GM23338 (cell line): ENCODE measurements at regions not wholly inside any gene's neighbourhood (a gene's known extent, or its start where the extent isn't known, plus 50 kb on each side); places are given as distances from the start of the nearest gene placed in this dataset.
A peak's percentile ranks its signal among the peaks of the same experiment; 100 is the strongest.

Source experiments
- ATAC-seq: fragments of 200-7000 bp; cut with Tn5 transposase; 3 replicates; pipeline ENCODE4 v1.9.1; 2020
- DNase-seq: peaks from one replicate; pipeline ENCODE4 v3.0.0-alpha.2; 2015; ENCODE audit warnings: low spot score
- H2AFZ ChIP-seq: fragments of 200-600 bp; sonication (generic); 2 replicates; pipeline ENCODE4 v1.8.0; 2016; ENCODE audit warnings: antibody characterized with exemption, mild to moderate bottlenecking, moderate library complexity
- H3F3A ChIP-seq: fragments of 200-600 bp; sonication (generic); replicated peaks from 2 replicates; pipeline ENCODE4 v1.8.0; 2017; ENCODE audit warnings: antibody characterized with exemption, mixed run types, low read depth
- H3K27ac ChIP-seq: fragments of 200-600 bp; sonication (generic); 2 replicates; pipeline ENCODE4 v1.6.1; 2016; ENCODE audit warnings: low read depth
- H3K27me3 ChIP-seq: fragments of 200-600 bp; sonication (generic); 2 replicates; pipeline ENCODE4 v1.8.0; 2016; ENCODE audit warnings: mild to moderate bottlenecking, mixed run types, moderate library complexity; ENCODE audit not compliant: insufficient read depth
- H3K36me3 ChIP-seq: fragments of 200-600 bp; sonication (generic); 2 replicates; pipeline ENCODE4 v1.8.0; 2016; ENCODE audit warnings: mild to moderate bottlenecking; ENCODE audit not compliant: insufficient read depth
- H3K4me1 ChIP-seq: fragments of 200-600 bp; sonication (generic); 2 replicates; pipeline ENCODE4 v1.8.0; 2016; ENCODE audit warnings: mild to moderate bottlenecking, moderate library complexity; ENCODE audit not compliant: insufficient read depth
- H3K4me2 ChIP-seq: fragments of 200-600 bp; sonication (generic); 2 replicates; pipeline ENCODE4 v1.7.1; 2017; ENCODE audit warnings: mixed run types
- H3K4me3 ChIP-seq: fragments of 200-600 bp; sonication (generic); 2 replicates; pipeline ENCODE4 v1.6.1; 2016; ENCODE audit warnings: mixed run types
- H3K79me2 ChIP-seq: fragments of 200-600 bp; sonication (generic); replicated peaks from 2 replicates; pipeline ENCODE4 v1.8.0; 2017; ENCODE audit warnings: mild to moderate bottlenecking; ENCODE audit not compliant: insufficient read depth
- H3K9me2 ChIP-seq: fragments of 200-600 bp; sonication (generic); 2 replicates; pipeline ENCODE4 v1.8.0; 2017; ENCODE audit not compliant: insufficient read depth
- H4K20me1 ChIP-seq: fragments of 200-600 bp; sonication (generic); replicated peaks from 2 replicates; pipeline ENCODE4 v1.8.0; 2017; ENCODE audit warnings: mild to moderate bottlenecking; ENCODE audit not compliant: insufficient read depth
- H3K27ac Mint-ChIP-seq: 2 replicates; pipeline ENCODE4 v1.8.0; 2020; ENCODE audit warnings: inconsistent platforms, mild to moderate bottlenecking, moderate library complexity, mixed read lengths
- H3K27me3 Mint-ChIP-seq: 3 replicates; pipeline ENCODE4 v1.8.0; 2022; ENCODE audit warnings: low read depth, mild to moderate bottlenecking, moderate library complexity, mixed read lengths, inconsistent platforms; ENCODE audit not compliant: insufficient read depth, poor library complexity
- H3K36me3 Mint-ChIP-seq: 3 replicates; pipeline ENCODE4 v1.8.0; 2021; ENCODE audit warnings: low read depth, mild to moderate bottlenecking, inconsistent platforms, moderate library complexity, mixed read lengths
- H3K4me1 Mint-ChIP-seq: 3 replicates; pipeline ENCODE4 v1.8.0; 2020; ENCODE audit warnings: mild to moderate bottlenecking, inconsistent platforms, mixed read lengths
- H3K4me3 Mint-ChIP-seq: 3 replicates; pipeline ENCODE4 v1.8.0; 2021; ENCODE audit warnings: moderate library complexity, mild to moderate bottlenecking, inconsistent platforms, mixed read lengths
- H3K9me3 Mint-ChIP-seq: 3 replicates; pipeline ENCODE4 v1.8.0; 2020; ENCODE audit warnings: moderate library complexity, mild to moderate bottlenecking, inconsistent platforms, mixed read lengths
- CREB1 ChIP-seq: fragments of 250-450 bp; sonication (Bioruptor Pico); IDR thresholded peaks from 2 replicates; pipeline ENCODE4 v1.5.0; 2020; ENCODE audit warnings: low read depth, mild to moderate bottlenecking, moderate library complexity
- EZH2 ChIP-seq: fragments of 200-600 bp; sonication (generic); IDR thresholded peaks from one replicate; pipeline ENCODE4 v1.8.0; 2017; ENCODE audit warnings: antibody characterized with exemption, mild to moderate bottlenecking, low read depth; ENCODE audit not compliant: unreplicated experiment
- EZH2phosphoT487 ChIP-seq: fragments of 200-600 bp; sonication (generic); IDR thresholded peaks from one replicate; pipeline ENCODE4 v1.8.1; 2018; ENCODE audit warnings: antibody characterized with exemption; ENCODE audit not compliant: unreplicated experiment
- JUNB ChIP-seq: IDR thresholded peaks from one replicate; pipeline ENCODE4 v1.6.1; 2016; ENCODE audit warnings: antibody characterized with exemption; ENCODE audit not compliant: unreplicated experiment
- NANOG ChIP-seq: IDR thresholded peaks from 2 replicates; pipeline ENCODE4 v1.6.1; 2016; ENCODE audit warnings: antibody characterized with exemption, borderline replicate concordance
- STAT1 ChIP-seq: IDR thresholded peaks from one replicate; pipeline ENCODE4 v1.6.1; 2016; ENCODE audit warnings: antibody characterized with exemption; ENCODE audit not compliant: unreplicated experiment
- ZNF114 ChIP-seq: fragments of 250-450 bp; sonication (Bioruptor Pico); IDR thresholded peaks from 2 replicates; pipeline ENCODE4 v1.5.0; 2020; ENCODE audit warnings: mild to moderate bottlenecking, moderate library complexity
- TF ChIP-seq, protein P1 (sequence below), 2 experiments: fragments of 200-600 bp in 1 of 2; sonication (generic) in 1 of 2; conservative IDR thresholded peaks; 2 replicates each; pipeline versions ENCODE4 v1.5.1 to v1.6.1; 2016 to 2017; ENCODE audit warnings: antibody characterized with exemption in 2 of 2, low read depth in 2 of 2, mild to moderate bottlenecking in 2 of 2, moderate library complexity in 1 of 2
- TF ChIP-seq, protein P2 (sequence below): IDR thresholded peaks from one replicate; pipeline ENCODE4 v1.6.1; 2018; ENCODE audit warnings: antibody characterized with exemption; ENCODE audit not compliant: unreplicated experiment
- TF ChIP-seq, protein P3 (sequence below): IDR thresholded peaks from 2 replicates; pipeline ENCODE4 v1.6.1; 2016; ENCODE audit warnings: antibody characterized with exemption

DNA sequence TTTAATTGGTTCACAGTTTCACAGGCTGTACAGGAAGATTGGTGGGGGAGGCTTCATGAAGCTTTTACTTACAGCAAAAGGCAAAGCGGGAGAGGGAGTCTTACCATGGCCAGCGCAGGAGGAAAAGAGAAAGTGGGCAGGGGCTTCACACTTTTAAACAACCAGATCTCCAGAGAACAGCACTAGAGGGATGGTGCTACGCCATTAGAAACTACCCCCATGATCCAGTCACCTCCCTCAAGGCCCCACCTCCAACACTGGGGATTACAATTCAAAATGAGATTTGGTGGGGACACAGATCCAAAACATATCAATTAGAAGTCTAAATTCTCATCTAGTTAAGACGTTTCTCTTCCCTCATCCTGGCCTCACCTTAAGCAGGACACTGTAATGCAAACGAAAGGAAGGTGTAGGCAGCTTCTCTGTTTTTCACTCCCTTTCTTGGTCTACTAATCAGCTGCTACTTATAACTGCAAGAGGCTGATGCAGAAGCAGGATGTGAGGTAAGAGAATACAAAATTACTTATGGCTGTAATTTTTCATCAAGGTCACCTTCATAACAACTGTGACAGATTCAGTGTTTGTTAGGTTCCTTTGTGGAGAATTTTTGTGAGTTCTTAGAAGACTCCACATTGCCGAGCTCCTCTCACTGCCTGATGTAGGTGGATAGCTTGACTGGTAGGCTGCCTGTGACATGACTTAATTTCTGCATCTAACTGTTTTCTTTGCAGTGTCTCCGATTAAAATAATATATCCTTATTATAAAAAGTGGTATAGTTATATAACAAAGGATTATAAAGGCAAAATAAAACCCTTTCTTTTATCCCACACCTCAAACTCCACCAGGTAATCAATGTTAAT is 255.1 kb downstream of the IL15 start:
- no peaks in the 10 kb centered on the region for H3K27me3 ChIP-seq
- ATAC-seq (peak; percentile 45), DNase-seq (no peak)
- Mint-ChIP-seq H3K27ac (peak overlapping the region; percentile 68; the same call in 1 of the 2 replicates), H3K4me1 (peaks cover 16% of the 10 kb centered on the region), H3K9me3 (no peaks in the 10 kb centered on the region), H3K4me3 (no peak overlapping the region), H3K36me3 (no peaks in the 10 kb centered on the region), H3K27me3 (peaks cover 2% of the 10 kb centered on the region)
- H3K4me1 ChIP-seq = peaks cover 10% of the 10 kb centered on the region; the same call in 1 of the 2 replicates
- H3K4me3 ChIP-seq = no peak overlapping the region
- no peak overlapping the region for H3K4me2 ChIP-seq
- H3K36me3 ChIP-seq = no peaks in the 10 kb centered on the region
- H3K27ac ChIP-seq = no peak overlapping the region
- no peaks in the 10 kb centered on the region for H3F3A ChIP-seq
- H3K79me2 ChIP-seq = no peaks in the 10 kb centered on the region
- peaks cover 4% of the 10 kb centered on the region; the same call in 1 of the 2 replicates for H3K9me2 ChIP-seq
- TF ChIP-seq, protein P1, sequence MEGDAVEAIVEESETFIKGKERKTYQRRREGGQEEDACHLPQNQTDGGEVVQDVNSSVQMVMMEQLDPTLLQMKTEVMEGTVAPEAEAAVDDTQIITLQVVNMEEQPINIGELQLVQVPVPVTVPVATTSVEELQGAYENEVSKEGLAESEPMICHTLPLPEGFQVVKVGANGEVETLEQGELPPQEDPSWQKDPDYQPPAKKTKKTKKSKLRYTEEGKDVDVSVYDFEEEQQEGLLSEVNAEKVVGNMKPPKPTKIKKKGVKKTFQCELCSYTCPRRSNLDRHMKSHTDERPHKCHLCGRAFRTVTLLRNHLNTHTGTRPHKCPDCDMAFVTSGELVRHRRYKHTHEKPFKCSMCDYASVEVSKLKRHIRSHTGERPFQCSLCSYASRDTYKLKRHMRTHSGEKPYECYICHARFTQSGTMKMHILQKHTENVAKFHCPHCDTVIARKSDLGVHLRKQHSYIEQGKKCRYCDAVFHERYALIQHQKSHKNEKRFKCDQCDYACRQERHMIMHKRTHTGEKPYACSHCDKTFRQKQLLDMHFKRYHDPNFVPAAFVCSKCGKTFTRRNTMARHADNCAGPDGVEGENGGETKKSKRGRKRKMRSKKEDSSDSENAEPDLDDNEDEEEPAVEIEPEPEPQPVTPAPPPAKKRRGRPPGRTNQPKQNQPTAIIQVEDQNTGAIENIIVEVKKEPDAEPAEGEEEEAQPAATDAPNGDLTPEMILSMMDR (conservative IDR thresholded peaks at IDR 0.05; ENCODE audit: low read depth in 2 of 2) = no peak
- TF ChIP-seq CREB1 (CRISPR knock-in tag) (no peak), EZH2 (no peak), JUNB (no peak)
- TF ChIP-seq, protein P2, sequence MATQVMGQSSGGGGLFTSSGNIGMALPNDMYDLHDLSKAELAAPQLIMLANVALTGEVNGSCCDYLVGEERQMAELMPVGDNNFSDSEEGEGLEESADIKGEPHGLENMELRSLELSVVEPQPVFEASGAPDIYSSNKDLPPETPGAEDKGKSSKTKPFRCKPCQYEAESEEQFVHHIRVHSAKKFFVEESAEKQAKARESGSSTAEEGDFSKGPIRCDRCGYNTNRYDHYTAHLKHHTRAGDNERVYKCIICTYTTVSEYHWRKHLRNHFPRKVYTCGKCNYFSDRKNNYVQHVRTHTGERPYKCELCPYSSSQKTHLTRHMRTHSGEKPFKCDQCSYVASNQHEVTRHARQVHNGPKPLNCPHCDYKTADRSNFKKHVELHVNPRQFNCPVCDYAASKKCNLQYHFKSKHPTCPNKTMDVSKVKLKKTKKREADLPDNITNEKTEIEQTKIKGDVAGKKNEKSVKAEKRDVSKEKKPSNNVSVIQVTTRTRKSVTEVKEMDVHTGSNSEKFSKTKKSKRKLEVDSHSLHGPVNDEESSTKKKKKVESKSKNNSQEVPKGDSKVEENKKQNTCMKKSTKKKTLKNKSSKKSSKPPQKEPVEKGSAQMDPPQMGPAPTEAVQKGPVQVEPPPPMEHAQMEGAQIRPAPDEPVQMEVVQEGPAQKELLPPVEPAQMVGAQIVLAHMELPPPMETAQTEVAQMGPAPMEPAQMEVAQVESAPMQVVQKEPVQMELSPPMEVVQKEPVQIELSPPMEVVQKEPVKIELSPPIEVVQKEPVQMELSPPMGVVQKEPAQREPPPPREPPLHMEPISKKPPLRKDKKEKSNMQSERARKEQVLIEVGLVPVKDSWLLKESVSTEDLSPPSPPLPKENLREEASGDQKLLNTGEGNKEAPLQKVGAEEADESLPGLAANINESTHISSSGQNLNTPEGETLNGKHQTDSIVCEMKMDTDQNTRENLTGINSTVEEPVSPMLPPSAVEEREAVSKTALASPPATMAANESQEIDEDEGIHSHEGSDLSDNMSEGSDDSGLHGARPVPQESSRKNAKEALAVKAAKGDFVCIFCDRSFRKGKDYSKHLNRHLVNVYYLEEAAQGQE = no peak
- H4K20me1 ChIP-seq = no peaks in the 10 kb centered on the region
- H2AFZ ChIP-seq = peak overlapping the region; percentile 98

DNA sequence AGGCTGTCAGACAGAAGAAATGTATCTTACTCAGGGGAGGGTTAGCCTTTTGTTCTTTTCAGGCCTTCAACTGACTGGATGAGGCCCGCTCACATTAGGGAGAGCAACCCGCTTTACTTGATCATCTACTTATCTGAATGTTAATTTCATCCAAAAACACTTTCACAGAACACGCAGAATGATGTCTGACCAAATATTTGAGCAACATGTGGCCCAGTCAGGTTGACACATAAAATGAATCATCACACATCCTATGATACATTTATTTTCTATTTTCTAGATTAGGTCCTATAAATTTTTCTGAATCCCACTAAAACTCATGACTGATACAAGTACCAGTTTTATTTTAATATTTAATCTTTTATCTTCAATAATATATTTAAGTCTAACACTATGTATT is 260.3 kb downstream of the IL15 start:
- ATAC-seq (no peak), DNase-seq (no peak)
- H2AFZ ChIP-seq = no peak overlapping the region
- H3K4me1 Mint-ChIP-seq = peaks cover 29% of the 10 kb centered on the region
- H3F3A ChIP-seq = no peaks in the 10 kb centered on the region
- H3K27ac ChIP-seq = no peak overlapping the region
- no peaks in the 10 kb centered on the region; the same call in 2 of the 3 replicates for H3K9me3 Mint-ChIP-seq
- peaks cover 16% of the 10 kb centered on the region for H3K4me1 ChIP-seq
- no peak overlapping the region for H3K27ac Mint-ChIP-seq
- no peaks in the 10 kb centered on the region for H4K20me1 ChIP-seq
- H3K4me3 ChIP-seq = no peak overlapping the region
- H3K79me2 ChIP-seq = no peaks in the 10 kb centered on the region
- H3K36me3 ChIP-seq = no peaks in the 10 kb centered on the region
- no peak overlapping the region for H3K4me3 Mint-ChIP-seq
- no peak overlapping the region for H3K4me2 ChIP-seq
- no peaks in the 10 kb centered on the region for H3K36me3 Mint-ChIP-seq
- no peaks in the 10 kb centered on the region for H3K27me3 ChIP-seq
- H3K27me3 Mint-ChIP-seq = peaks cover 3% of the 10 kb centered on the region
- H3K9me2 ChIP-seq = peaks cover 6% of the 10 kb centered on the region; the same call in 1 of the 2 replicates
- TF ChIP-seq, protein P1 (conservative IDR thresholded peaks at IDR 0.05; ENCODE audit: low read depth in 2 of 2) = no peak
- no peak for TF ChIP-seq JUNB
- TF ChIP-seq EZH2phosphoT487 = no peak
- TF ChIP-seq EZH2 = no peak
- TF ChIP-seq, protein P3, sequence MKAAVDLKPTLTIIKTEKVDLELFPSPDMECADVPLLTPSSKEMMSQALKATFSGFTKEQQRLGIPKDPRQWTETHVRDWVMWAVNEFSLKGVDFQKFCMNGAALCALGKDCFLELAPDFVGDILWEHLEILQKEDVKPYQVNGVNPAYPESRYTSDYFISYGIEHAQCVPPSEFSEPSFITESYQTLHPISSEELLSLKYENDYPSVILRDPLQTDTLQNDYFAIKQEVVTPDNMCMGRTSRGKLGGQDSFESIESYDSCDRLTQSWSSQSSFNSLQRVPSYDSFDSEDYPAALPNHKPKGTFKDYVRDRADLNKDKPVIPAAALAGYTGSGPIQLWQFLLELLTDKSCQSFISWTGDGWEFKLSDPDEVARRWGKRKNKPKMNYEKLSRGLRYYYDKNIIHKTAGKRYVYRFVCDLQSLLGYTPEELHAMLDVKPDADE = no peak
- no peak for TF ChIP-seq NANOG
- TF ChIP-seq STAT1 = no peak
- TF ChIP-seq ZNF114 (CRISPR knock-in tag) = no peak
- TF ChIP-seq, protein P2 = no peak
